ENCODE measurements at regions not wholly inside any gene's neighbourhood (a gene's known extent, or its start where the extent isn't known, plus 50 kb on each side); places are given as distances from the start of the nearest gene placed in this dataset.

GRCh38 chr5:174524351-174524750 lies 200.0 kb upstream of the MSX2 start:
- ChIA-PET RAD21 (ENCODE audit: low non-redundant PET in 1 of 2, low total read pairs in 2 of 2, uncharacterized antibody in 2 of 2, unreplicated experiment in 2 of 2) (no interaction called here), POLR2A (interaction anchor here (0.5 kb wide), 1 partner anchor 18 kb away, joined by 4 read pairs; no protein-coding TSS in a partner anchor)
- intact Hi-C loops (cut with micrococcal nuclease): loop anchor here (5.0 to 10.0 kb wide), 2 partner anchors 100 to 198 kb away; partner anchors contain the start of gene MSX2

More at GRCh38 chr5:174524351-174524750, 200.0 kb upstream of the MSX2 start:
- Histone ChIP-seq H3K9me2 (ENCODE audit: insufficient read depth) (no peaks in the 10 kb centered on the region), H2AFZ (ENCODE audit: low read depth, low read length, poor library complexity, severe bottlenecking) (no peak overlapping the region), H3K9ac (ENCODE audit: low read length) (no peak overlapping the region), H3K27ac (ENCODE audit: low read depth, low read length) (no peak overlapping the region), H3K36me3 (ENCODE audit: control insufficient read depth in 1 of 2, insufficient read depth in 2 of 2, low read length in 2 of 2) (no peaks in the 10 kb centered on the region), H3K4me2 (ENCODE audit: low read length) (no peak overlapping the region), H3K9me3 (ENCODE audit: control insufficient read depth in 1 of 2, insufficient read depth in 1 of 2, low read depth in 1 of 2, low read length in 2 of 2) (no peaks in the 10 kb centered on the region), H4K20me1 (ENCODE audit: insufficient read depth) (no peaks in the 10 kb centered on the region), H3K27me3 (ENCODE audit: insufficient read depth, low read length) (peaks cover 31% of the 10 kb centered on the region; the same call in 1 of the 2 replicates), H3K4me3 (replicated peaks in 1 of 2; ENCODE audit: low read depth in 1 of 2, low read length in 2 of 2) (no peak overlapping the region), H3K4me1 (ENCODE audit: control insufficient read depth in 1 of 2, insufficient read depth in 2 of 2, low read length in 2 of 2) (peaks cover 25 to 63% of the 10 kb centered on the region in 2 experiments), H3K79me2 (ENCODE audit: insufficient read depth, low read length) (no peaks in the 10 kb centered on the region)
- ATAC-seq (no peak), DNase-seq (ENCODE audit: low read depth, low spot score) (no peak)
- TF ChIP-seq CEBPB (IDR thresholded peaks at IDR 0.05; ENCODE audit: low read depth): no peak
- TF ChIP-seq SIN3A (IDR thresholded peaks at IDR 0.05; ENCODE audit: low read depth): no peak
- no peak for TF ChIP-seq YY1 (IDR thresholded peaks at IDR 0.05; ENCODE audit: extremely low read depth, insufficient replicate concordance, low read depth, low read length)
- TF ChIP-seq ZNF274 (IDR thresholded peaks at IDR 0.05; ENCODE audit: low read depth, low read length): no peak
- TF ChIP-seq FOSL1 (IDR thresholded peaks at IDR 0.05; ENCODE audit: low read depth): no peak
- no peak for TF ChIP-seq RAD21 (IDR thresholded peaks at IDR 0.05; ENCODE audit: low read depth)
- no peak for TF ChIP-seq EZH2 (IDR thresholded peaks at IDR 0.05)
- TF ChIP-seq TCF7L2 (IDR thresholded peaks at IDR 0.05; ENCODE audit: borderline replicate concordance, extremely low read depth, insufficient read depth, insufficient read length): no peak
- TF ChIP-seq JUND (IDR thresholded peaks at IDR 0.05): no peak
- no peak for TF ChIP-seq EGR1 (IDR thresholded peaks at IDR 0.05; ENCODE audit: low read depth)
- no peak for TF ChIP-seq SRF (IDR thresholded peaks at IDR 0.05; ENCODE audit: low read depth)
- TF ChIP-seq REST (IDR thresholded peaks at IDR 0.05; ENCODE audit: low read depth): no peak
- no peak for TF ChIP-seq CTCF (IDR thresholded peaks at IDR 0.05 in 2 of 3, conservative IDR thresholded peaks at IDR 0.05 in 1 of 3; ENCODE audit: borderline replicate concordance in 1 of 3, insufficient read depth in 1 of 3, low read depth in 2 of 3, low read length in 2 of 3)
- no peak for TF ChIP-seq MAX (IDR thresholded peaks at IDR 0.05)
- TF ChIP-seq POLR2AphosphoS5 (IDR thresholded peaks at IDR 0.05; ENCODE audit: low read depth, low read length): no peak
- no peak for TF ChIP-seq POLR2A (IDR thresholded peaks at IDR 0.05; ENCODE audit: borderline replicate concordance, extremely low read depth, insufficient read depth, insufficient read length)
- TF ChIP-seq ZBTB33 (IDR thresholded peaks at IDR 0.05; ENCODE audit: extremely low read depth, insufficient replicate concordance, low read length): no peak
- no peak for TF ChIP-seq ATF3 (IDR thresholded peaks at IDR 0.05)
- TF ChIP-seq SP1 (IDR thresholded peaks at IDR 0.05; ENCODE audit: low read depth): no peak
- CTCF ChIA-PET: interaction anchor here (1.2 to 1.6 kb wide), 2 partner anchors 105 kb away, joined by 4 to 5 read pairs; no protein-coding TSS in a partner anchor
- BruUV-seq (replicated peaks): no TSS peak

All from HCT116 (cell line).